ENCODE measurements at regions not wholly inside any gene's neighbourhood (a gene's known extent, or its start where the extent isn't known, plus 50 kb on each side); places are given as distances from the start of the nearest gene placed in this dataset.

DNA sequence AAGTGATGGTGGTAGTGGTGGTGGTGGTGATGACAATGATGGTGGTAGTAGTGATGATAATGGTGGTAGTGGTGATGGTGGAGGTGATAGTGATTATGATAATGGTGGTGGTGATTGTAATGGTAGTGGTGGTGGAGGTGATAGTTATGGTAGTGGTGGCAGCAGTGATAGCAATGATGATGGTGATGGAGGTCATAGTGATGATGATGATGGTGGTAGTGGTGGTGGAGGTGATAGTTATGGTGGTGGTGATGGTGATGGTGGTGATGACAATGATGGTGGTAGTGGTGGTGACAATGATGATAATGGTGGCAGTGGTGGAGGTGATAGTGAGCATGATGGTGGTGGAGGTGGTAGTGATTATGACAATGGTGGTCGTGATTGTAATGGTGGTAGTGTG is 191.7 kb upstream of the RNF32 start:
- TF ChIP-seq, protein P1, sequence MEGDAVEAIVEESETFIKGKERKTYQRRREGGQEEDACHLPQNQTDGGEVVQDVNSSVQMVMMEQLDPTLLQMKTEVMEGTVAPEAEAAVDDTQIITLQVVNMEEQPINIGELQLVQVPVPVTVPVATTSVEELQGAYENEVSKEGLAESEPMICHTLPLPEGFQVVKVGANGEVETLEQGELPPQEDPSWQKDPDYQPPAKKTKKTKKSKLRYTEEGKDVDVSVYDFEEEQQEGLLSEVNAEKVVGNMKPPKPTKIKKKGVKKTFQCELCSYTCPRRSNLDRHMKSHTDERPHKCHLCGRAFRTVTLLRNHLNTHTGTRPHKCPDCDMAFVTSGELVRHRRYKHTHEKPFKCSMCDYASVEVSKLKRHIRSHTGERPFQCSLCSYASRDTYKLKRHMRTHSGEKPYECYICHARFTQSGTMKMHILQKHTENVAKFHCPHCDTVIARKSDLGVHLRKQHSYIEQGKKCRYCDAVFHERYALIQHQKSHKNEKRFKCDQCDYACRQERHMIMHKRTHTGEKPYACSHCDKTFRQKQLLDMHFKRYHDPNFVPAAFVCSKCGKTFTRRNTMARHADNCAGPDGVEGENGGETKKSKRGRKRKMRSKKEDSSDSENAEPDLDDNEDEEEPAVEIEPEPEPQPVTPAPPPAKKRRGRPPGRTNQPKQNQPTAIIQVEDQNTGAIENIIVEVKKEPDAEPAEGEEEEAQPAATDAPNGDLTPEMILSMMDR (conservative IDR thresholded peaks at IDR 0.05; ENCODE audit: low read depth, low read length) = no peak
- TF ChIP-seq EZH2 (IDR thresholded peaks at IDR 0.05; ENCODE audit: borderline replicate concordance, low read depth, low read length, poor library complexity, severe bottlenecking) = no peak
